Mucosa of gallbladder (tissue), 1 donor: ENCODE measurements at regions not wholly inside any gene's neighbourhood (a gene's known extent, or its start where the extent isn't known, plus 50 kb on each side); places are given as distances from the start of the nearest gene placed in this dataset.
A peak's percentile ranks its signal among the peaks of the same experiment; 100 is the strongest.
"Not testable (repeated sequence)": the region's sequence is repeated elsewhere in the genome, so short reads cannot be mapped to it uniquely, and the experiment has no call there.

Experiments used
- DNase-seq: peaks from one replicate; pipeline ENCODE4 v3.0.0-alpha.2; 2020; ENCODE audit warnings: low spot score
- donor health status: DM: no; HTN: no; CAD: no.

- DNase-seq: not testable (repeated sequence)
These were observed 169.7 kb upstream of the KCTD7 start for GRCh38 chr7:66458991-66459390.

GRCh38 chr7:66459783-66460413, 168.8 kb upstream of the KCTD7 start:
- DNase-seq: not testable (repeated sequence)

GRCh38 chr7:66460921-66461361, 167.7 kb upstream of the KCTD7 start:
- no peak for DNase-seq

GRCh38 chr7:66461397-66461796, 167.3 kb upstream of the KCTD7 start:
- not testable (repeated sequence) for DNase-seq

GRCh38 chr7:66462831-66463230, 165.8 kb upstream of the KCTD7 start:
- DNase-seq: not testable (repeated sequence)

- DNase-seq: no peak
These were observed 164.6 kb upstream of the KCTD7 start for GRCh38 chr7:66464059-66464458.

- no peak for DNase-seq
These were observed 162.5 kb upstream of the KCTD7 start for GRCh38 chr7:66466081-66466600.

GRCh38 chr7:66467887-66468286, 160.8 kb upstream of the KCTD7 start:
- DNase-seq: no peak

- not testable (repeated sequence) for DNase-seq
These were observed 155.6 kb upstream of the KCTD7 start for GRCh38 chr7:66473064-66473463.

GRCh38 chr7:66474441-66474840, 154.2 kb upstream of the KCTD7 start:
- DNase-seq: no peak

GRCh38 chr7:66476056-66476455, 152.6 kb upstream of the KCTD7 start:
- DNase-seq: not testable (repeated sequence)

- DNase-seq: not testable (repeated sequence)
These were observed 150.8 kb upstream of the KCTD7 start for GRCh38 chr7:66477822-66478397.

- not testable (repeated sequence) for DNase-seq
These were observed 147.5 kb upstream of the KCTD7 start for GRCh38 chr7:66481229-66481628.

- not testable (repeated sequence) for DNase-seq
These were observed 139.6 kb upstream of the KCTD7 start for GRCh38 chr7:66489065-66489464.

GRCh38 chr7:66489741-66490140, 138.9 kb upstream of the KCTD7 start:
- DNase-seq: not testable (repeated sequence)

GRCh38 chr7:66490979-66491378, 137.7 kb upstream of the KCTD7 start:
- DNase-seq: not testable (repeated sequence)

GRCh38 chr7:66492405-66492804, 136.3 kb upstream of the KCTD7 start:
- not testable (repeated sequence) for DNase-seq

- DNase-seq: peak; percentile 98
These were observed 135.2 kb upstream of the KCTD7 start for GRCh38 chr7:66493235-66494205.

- no peak for DNase-seq
These were observed 131.3 kb upstream of the KCTD7 start for GRCh38 chr7:66497346-66497745.

- no peak for DNase-seq
These were observed 128.6 kb upstream of the KCTD7 start for GRCh38 chr7:66500087-66500486.

GRCh38 chr7:66502230-66503035, 126.2 kb upstream of the KCTD7 start:
- DNase-seq: no peak
